Fibroblast of mammary gland (primary cell): ENCODE measurements at regions not wholly inside any gene's neighbourhood (a gene's known extent, or its start where the extent isn't known, plus 50 kb on each side); places are given as distances from the start of the nearest gene placed in this dataset.
A peak's percentile ranks its signal among the peaks of the same experiment; 100 is the strongest.

Experiments used
- DNase-seq: peaks from one replicate; pipeline ENCODE4 v3.0.0-alpha.2; 2010; ENCODE audit warnings: low read depth
- H3K4me3 ChIP-seq: 2 replicates; pipeline ENCODE4 v1.5.1; 2011; ENCODE audit warnings: low read depth, mild to moderate bottlenecking, low read length, moderate library complexity; ENCODE audit not compliant: control insufficient read depth
- TF ChIP-seq, protein P1 (sequence below): conservative IDR thresholded peaks from 2 replicates; pipeline ENCODE4 v1.5.1; 2011; ENCODE audit warnings: low read depth, low read length, inconsistent platforms; ENCODE audit not compliant: control insufficient read depth, insufficient read depth

DNA sequence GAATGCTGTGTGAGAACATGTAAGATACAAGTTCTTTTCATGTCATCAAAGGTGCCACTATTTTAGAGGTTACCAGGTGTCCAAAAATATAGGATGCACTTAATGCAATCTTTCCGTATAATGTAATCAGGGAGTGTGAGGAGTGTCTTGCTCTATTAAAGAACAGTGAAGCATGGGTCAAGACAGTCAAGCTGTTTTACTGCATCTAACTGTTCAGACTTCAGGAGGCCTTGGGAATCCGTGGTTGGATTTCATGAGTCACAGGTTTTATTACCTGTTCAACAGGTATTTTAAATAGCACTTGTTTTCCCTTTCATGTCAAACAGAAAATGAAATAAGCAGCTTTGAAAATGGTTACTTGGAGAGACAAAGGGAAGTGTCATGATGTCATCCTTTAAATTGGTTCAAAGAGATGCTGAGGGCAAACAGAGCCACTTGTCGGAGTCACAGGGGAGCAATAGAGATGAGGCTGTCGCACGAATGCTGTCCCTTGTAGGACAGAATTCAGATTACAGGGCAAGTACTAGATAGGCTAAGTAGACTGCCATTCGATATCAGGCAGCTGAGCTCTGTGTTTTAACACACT, 621.5 kb downstream of the QKI start:
- no peak for DNase-seq
- TF ChIP-seq, protein P1, sequence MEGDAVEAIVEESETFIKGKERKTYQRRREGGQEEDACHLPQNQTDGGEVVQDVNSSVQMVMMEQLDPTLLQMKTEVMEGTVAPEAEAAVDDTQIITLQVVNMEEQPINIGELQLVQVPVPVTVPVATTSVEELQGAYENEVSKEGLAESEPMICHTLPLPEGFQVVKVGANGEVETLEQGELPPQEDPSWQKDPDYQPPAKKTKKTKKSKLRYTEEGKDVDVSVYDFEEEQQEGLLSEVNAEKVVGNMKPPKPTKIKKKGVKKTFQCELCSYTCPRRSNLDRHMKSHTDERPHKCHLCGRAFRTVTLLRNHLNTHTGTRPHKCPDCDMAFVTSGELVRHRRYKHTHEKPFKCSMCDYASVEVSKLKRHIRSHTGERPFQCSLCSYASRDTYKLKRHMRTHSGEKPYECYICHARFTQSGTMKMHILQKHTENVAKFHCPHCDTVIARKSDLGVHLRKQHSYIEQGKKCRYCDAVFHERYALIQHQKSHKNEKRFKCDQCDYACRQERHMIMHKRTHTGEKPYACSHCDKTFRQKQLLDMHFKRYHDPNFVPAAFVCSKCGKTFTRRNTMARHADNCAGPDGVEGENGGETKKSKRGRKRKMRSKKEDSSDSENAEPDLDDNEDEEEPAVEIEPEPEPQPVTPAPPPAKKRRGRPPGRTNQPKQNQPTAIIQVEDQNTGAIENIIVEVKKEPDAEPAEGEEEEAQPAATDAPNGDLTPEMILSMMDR: no peak
- no peak overlapping the region for H3K4me3 ChIP-seq

DNA sequence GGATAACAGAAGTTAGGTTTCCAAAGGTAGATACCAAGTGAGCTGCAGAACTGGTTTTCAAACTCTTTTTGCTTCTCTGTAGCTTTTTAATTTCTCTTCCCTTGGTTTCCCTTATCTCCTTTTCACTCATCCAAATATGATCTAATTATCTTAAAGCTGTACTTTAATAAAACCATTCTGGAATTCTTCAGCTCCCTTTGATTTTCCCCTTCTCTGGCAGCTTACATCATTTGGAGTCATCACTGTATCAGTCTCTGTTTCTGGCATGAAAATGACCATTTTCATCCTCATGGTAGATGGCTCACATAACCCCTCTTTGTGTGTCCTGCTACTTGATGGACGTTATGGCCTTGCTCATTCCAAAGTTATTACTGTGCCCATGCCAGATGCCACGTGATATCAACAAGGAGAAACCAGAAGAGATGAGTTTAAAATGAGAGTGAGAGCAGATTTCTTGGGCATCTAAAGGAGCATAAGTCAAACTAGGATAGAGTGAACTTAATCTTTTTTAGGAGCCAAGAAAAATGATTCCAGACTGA, 620.2 kb downstream of the QKI start:
- H3K4me3 ChIP-seq: no peak overlapping the region
- TF ChIP-seq, protein P1: no peak
- no peak for DNase-seq

DNA sequence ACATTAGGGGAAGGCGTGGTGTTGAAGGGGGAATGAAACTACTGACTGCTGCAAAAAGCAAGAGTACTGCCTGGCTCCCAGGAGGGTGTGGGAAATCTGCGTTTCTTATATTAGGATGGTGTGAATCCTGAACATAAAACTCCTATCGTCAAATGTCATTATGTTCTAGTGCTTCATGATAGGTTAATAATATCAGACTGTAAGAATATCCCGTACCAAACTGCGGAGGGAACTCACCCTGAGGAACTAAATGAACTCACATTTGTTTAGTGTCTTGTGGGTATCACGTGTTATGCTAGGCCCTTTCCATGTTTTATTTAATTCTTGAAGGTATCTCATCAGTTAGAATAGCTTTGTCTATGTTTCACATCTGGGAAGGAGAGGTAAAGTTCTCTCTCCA, 610.7 kb downstream of the QKI start:
- no peak for DNase-seq
- TF ChIP-seq, protein P1: no peak
- no peak overlapping the region for H3K4me3 ChIP-seq

DNA sequence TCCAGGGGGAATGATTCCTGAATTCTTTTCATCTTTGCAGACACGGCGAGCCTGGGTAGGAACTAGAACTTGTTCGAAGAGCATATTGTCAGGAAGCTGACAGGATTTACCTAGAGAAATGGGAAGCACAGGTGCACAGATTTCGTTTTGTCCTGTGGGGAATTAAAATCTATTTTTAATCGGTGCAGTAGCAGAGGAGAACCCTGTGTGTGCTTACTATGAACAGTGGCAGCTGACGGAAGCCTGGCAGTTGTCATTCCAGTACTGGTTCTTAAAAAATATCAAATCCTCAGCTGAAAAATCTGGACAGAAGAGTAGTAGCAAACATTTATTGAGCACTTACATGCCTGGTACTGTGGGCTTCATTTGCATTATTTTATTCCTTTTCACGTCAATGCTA, 609.0 kb downstream of the QKI start:
- DNase-seq: no peak
- H3K4me3 ChIP-seq: no peak overlapping the region
- TF ChIP-seq, protein P1: no peak

DNA sequence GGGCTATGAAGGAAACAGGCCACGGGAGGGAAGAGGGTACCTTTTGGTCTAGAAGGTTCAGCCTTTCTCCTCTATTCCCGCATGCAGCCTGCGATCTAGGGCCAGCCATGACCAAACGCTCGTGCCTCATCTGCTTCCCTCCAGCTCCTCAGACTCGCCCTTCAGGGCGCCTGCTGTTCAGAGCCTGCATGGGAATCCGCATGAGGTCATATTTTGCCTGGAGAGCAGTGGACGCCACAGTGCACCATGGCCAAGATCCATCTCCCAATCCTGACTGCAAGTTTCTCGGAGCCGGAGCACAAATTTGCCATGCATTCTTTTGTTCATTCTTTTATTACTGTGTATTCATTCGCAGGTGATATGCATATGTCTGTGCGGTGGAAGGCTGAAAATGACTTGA, 608.1 kb downstream of the QKI start:
- no peak overlapping the region for H3K4me3 ChIP-seq
- TF ChIP-seq, protein P1: no peak
- DNase-seq: no peak

DNA sequence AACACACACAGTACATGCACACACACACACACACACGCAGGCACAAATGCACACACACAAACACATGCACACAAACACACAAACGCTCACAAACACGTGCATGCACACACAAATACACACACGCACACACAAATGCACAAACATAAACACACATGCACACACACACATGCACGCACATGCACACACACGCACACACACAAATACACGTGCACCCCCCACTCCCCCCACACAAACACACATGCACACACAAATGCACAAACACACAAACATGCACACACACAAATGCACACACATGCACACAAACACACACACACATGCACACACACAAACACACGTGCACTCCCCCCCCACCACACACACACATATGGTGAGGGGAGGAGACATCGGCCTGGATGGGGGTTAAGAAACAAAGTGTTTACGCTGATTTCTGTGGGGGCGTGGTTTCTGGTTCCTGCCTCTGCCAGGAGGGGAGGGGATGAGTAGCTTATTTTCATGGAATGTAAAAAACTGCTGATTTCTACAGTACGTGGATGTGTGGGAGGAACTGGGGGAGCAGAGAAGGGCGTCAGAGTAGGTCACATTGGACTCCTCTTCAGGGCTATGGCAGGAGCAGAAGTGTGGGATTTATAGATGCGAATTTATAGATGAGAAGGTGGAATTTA, 607.2 kb downstream of the QKI start:
- DNase-seq: peak; percentile 2
- TF ChIP-seq, protein P1: no peak
- no peak overlapping the region for H3K4me3 ChIP-seq
